ENCODE measurements at regions not wholly inside any gene's neighbourhood (a gene's known extent, or its start where the extent isn't known, plus 50 kb on each side); places are given as distances from the start of the nearest gene placed in this dataset.
A peak's percentile ranks its signal among the peaks of the same experiment; 100 is the strongest.

GRCh38 chr14:89017417-89017816 lies 193.0 kb downstream of the TTC8 start:
- no peak for DNase-seq

GRCh38 chr14:89022274-89022673 lies 197.8 kb downstream of the TTC8 start:
- no peak for DNase-seq

GRCh38 chr14:89024691-89025090 lies 200.2 kb downstream of the TTC8 start:
- DNase-seq = no peak

GRCh38 chr14:89025561-89026236 lies 201.2 kb downstream of the TTC8 start:
- DNase-seq = peak; percentile 19

- peak; percentile 73 for DNase-seq
These were observed 202.8 kb downstream of the TTC8 start for GRCh38 chr14:89027097-89027740.

GRCh38 chr14:89028462-89029134 lies 204.1 kb downstream of the TTC8 start:
- no peak for DNase-seq

- DNase-seq = no peak
These were observed 205.7 kb downstream of the TTC8 start for GRCh38 chr14:89029961-89030694.

GRCh38 chr14:89030921-89031320 lies 206.5 kb downstream of the TTC8 start:
- no peak for DNase-seq

GRCh38 chr14:89032086-89032649 lies 207.7 kb downstream of the TTC8 start:
- no peak for DNase-seq

GRCh38 chr14:89033756-89034155 lies 209.3 kb downstream of the TTC8 start:
- DNase-seq = no peak

GRCh38 chr14:89036371-89036770 lies 211.9 kb downstream of the TTC8 start:
- DNase-seq = no peak

GRCh38 chr14:89037065-89037464 lies 212.6 kb downstream of the TTC8 start:
- no peak for DNase-seq

- DNase-seq = no peak
These were observed 215.6 kb downstream of the TTC8 start for GRCh38 chr14:89040080-89040459.

GRCh38 chr14:89040460-89041256 lies 216.2 kb downstream of the TTC8 start:
- DNase-seq = peak; percentile 93

GRCh38 chr14:89041257-89041582 lies 216.8 kb downstream of the TTC8 start:
- no peak for DNase-seq

GRCh38 chr14:89042021-89042420 lies 217.6 kb downstream of the TTC8 start:
- DNase-seq = no peak

GRCh38 chr14:89053303-89053702 lies 228.9 kb downstream of the TTC8 start:
- DNase-seq = no peak

- DNase-seq = no peak
These were observed 231.9 kb downstream of the TTC8 start for GRCh38 chr14:89056394-89056793.

- DNase-seq = no peak
These were observed 234.2 kb downstream of the TTC8 start for GRCh38 chr14:89058697-89059096.

GRCh38 chr14:89060191-89060590 lies 235.7 kb downstream of the TTC8 start:
- DNase-seq = no peak

- no peak for DNase-seq
These were observed 237.2 kb downstream of the TTC8 start for GRCh38 chr14:89061696-89062095.

GRCh38 chr14:89065879-89066278 lies 241.4 kb downstream of the TTC8 start:
- DNase-seq = no peak
